ENCODE measurements at regions not wholly inside any gene's neighbourhood (a gene's known extent, or its start where the extent isn't known, plus 50 kb on each side); places are given as distances from the start of the nearest gene placed in this dataset.
"Not testable (repeated sequence)": the region's sequence is repeated elsewhere in the genome, so short reads cannot be mapped to it uniquely, and the experiment has no call there.

GRCh38 chr16:35599429-35600160 is 2140.2 kb downstream of the TP53TG3F start:
- POLR2A ChIA-PET: no interaction called here
- Mint-ChIP-seq H3K9me3 (peaks cover 4% of the 10 kb centered on the region), H3K36me3 (no peaks in the 10 kb centered on the region), H3K4me3 (no peak overlapping the region), H3K27me3 (no peaks in the 10 kb centered on the region), H3K27ac (no peak overlapping the region), H3K4me1 (no peaks in the 10 kb centered on the region)
- ATAC-seq (ENCODE audit: low read depth) (no peak), DNase-seq (no peak)

GRCh38 chr16:35600161-35600555 is 2140.7 kb downstream of the TP53TG3F start:
- H3K9me3 Mint-ChIP-seq; H3K27ac Mint-ChIP-seq; H3K36me3 Mint-ChIP-seq; H3K4me3 Mint-ChIP-seq; H3K4me1 Mint-ChIP-seq; H3K27me3 Mint-ChIP-seq; POLR2A ChIA-PET; ATAC-seq (ENCODE audit: low read depth); DNase-seq: not testable (repeated sequence)

- Mint-ChIP-seq H3K27me3 (no peaks in the 10 kb centered on the region), H3K4me1 (no peaks in the 10 kb centered on the region), H3K9me3 (peaks cover 4% of the 10 kb centered on the region), H3K36me3 (no peaks in the 10 kb centered on the region), H3K27ac (no peak overlapping the region), H3K4me3 (no peak overlapping the region)
- DNase-seq (no peak), ATAC-seq (ENCODE audit: low read depth) (no peak)
- POLR2A ChIA-PET: no interaction called here
Observed at GRCh38 chr16:35602116-35602515, 2142.7 kb downstream of the TP53TG3F start.

- POLR2A ChIA-PET; H3K4me1 Mint-ChIP-seq; ATAC-seq (ENCODE audit: low read depth); H3K36me3 Mint-ChIP-seq; H3K9me3 Mint-ChIP-seq; H3K4me3 Mint-ChIP-seq; H3K27ac Mint-ChIP-seq; DNase-seq; H3K27me3 Mint-ChIP-seq: not testable (repeated sequence)
Observed at GRCh38 chr16:35603371-35603770, 2144.0 kb downstream of the TP53TG3F start.

- ATAC-seq (ENCODE audit: low read depth): no peak
Observed at GRCh38 chr16:35605921-35606320, 2146.5 kb downstream of the TP53TG3F start.

GRCh38 chr16:35614883-35615282 is 2155.5 kb downstream of the TP53TG3F start:
- DNase-seq; H3K4me3 Mint-ChIP-seq; ATAC-seq (ENCODE audit: low read depth); H3K27me3 Mint-ChIP-seq; POLR2A ChIA-PET; H3K27ac Mint-ChIP-seq; H3K36me3 Mint-ChIP-seq; H3K4me1 Mint-ChIP-seq: not testable (repeated sequence)
- H3K9me3 Mint-ChIP-seq: peaks cover 16% of the 10 kb centered on the region

More at GRCh38 chr16:35605921-35606320, 2146.5 kb downstream of the TP53TG3F start:
- H3K4me1 Mint-ChIP-seq: no peaks in the 10 kb centered on the region
- no peak overlapping the region for H3K27ac Mint-ChIP-seq
- no peaks in the 10 kb centered on the region for H3K36me3 Mint-ChIP-seq
- no peak overlapping the region for H3K4me3 Mint-ChIP-seq
- H3K9me3 Mint-ChIP-seq: no peaks in the 10 kb centered on the region
- no peak for DNase-seq
- H3K27me3 Mint-ChIP-seq: no peaks in the 10 kb centered on the region
- POLR2A ChIA-PET: no interaction called here

GRCh38 chr16:35619176-35619575 is 2159.8 kb downstream of the TP53TG3F start:
- H3K36me3 Mint-ChIP-seq; ATAC-seq (ENCODE audit: low read depth); H3K4me1 Mint-ChIP-seq; H3K4me3 Mint-ChIP-seq; DNase-seq; H3K27ac Mint-ChIP-seq; H3K27me3 Mint-ChIP-seq; POLR2A ChIA-PET: not testable (repeated sequence)
- H3K9me3 Mint-ChIP-seq: peaks cover 18% of the 10 kb centered on the region

GRCh38 chr16:35626041-35626440 is 2166.6 kb downstream of the TP53TG3F start:
- no peak overlapping the region for H3K4me3 Mint-ChIP-seq
- peaks cover 5% of the 10 kb centered on the region for H3K9me3 Mint-ChIP-seq
- POLR2A ChIA-PET: no interaction called here
- no peaks in the 10 kb centered on the region for H3K4me1 Mint-ChIP-seq
- ATAC-seq (ENCODE audit: low read depth) (no peak), DNase-seq (no peak)
- H3K36me3 Mint-ChIP-seq: no peaks in the 10 kb centered on the region
- H3K27me3 Mint-ChIP-seq: no peaks in the 10 kb centered on the region
- H3K27ac Mint-ChIP-seq: no peak overlapping the region

GRCh38 chr16:35628976-35629375 is 2169.6 kb downstream of the TP53TG3F start:
- POLR2A ChIA-PET: no interaction called here
- H3K9me3 Mint-ChIP-seq: peaks cover 8% of the 10 kb centered on the region
- H3K4me1 Mint-ChIP-seq: no peaks in the 10 kb centered on the region
- H3K27ac Mint-ChIP-seq: no peak overlapping the region
- H3K27me3 Mint-ChIP-seq: no peaks in the 10 kb centered on the region
- H3K36me3 Mint-ChIP-seq: no peaks in the 10 kb centered on the region
- DNase-seq (no peak), ATAC-seq (ENCODE audit: low read depth) (no peak)
- no peak overlapping the region for H3K4me3 Mint-ChIP-seq

- ATAC-seq (ENCODE audit: low read depth) (no peak), DNase-seq (no peak)
- H3K27ac Mint-ChIP-seq: no peak overlapping the region
- no peak overlapping the region for H3K4me3 Mint-ChIP-seq
- POLR2A ChIA-PET: no interaction called here
- H3K36me3 Mint-ChIP-seq: no peaks in the 10 kb centered on the region
- H3K27me3 Mint-ChIP-seq: no peaks in the 10 kb centered on the region
- peaks cover 8% of the 10 kb centered on the region for H3K9me3 Mint-ChIP-seq
- H3K4me1 Mint-ChIP-seq: no peaks in the 10 kb centered on the region
Observed at GRCh38 chr16:35631261-35631945, 2172.0 kb downstream of the TP53TG3F start.

GRCh38 chr16:35636480-35637230 is 2177.2 kb downstream of the TP53TG3F start:
- POLR2A ChIA-PET: no interaction called here
- H3K9me3 Mint-ChIP-seq: peaks cover 6% of the 10 kb centered on the region
- no peak for DNase-seq
- H3K4me3 Mint-ChIP-seq: no peak overlapping the region
- H3K27ac Mint-ChIP-seq: no peak overlapping the region
- no peaks in the 10 kb centered on the region for H3K27me3 Mint-ChIP-seq
- ATAC-seq (ENCODE audit: low read depth): no peak
- H3K4me1 Mint-ChIP-seq: no peaks in the 10 kb centered on the region
- no peaks in the 10 kb centered on the region for H3K36me3 Mint-ChIP-seq

GRCh38 chr16:35637683-35638082 is 2178.3 kb downstream of the TP53TG3F start:
- DNase-seq: no peak
- Mint-ChIP-seq H3K27me3 (no peaks in the 10 kb centered on the region), H3K4me3 (no peak overlapping the region), H3K27ac (no peak overlapping the region), H3K9me3 (peaks cover 6% of the 10 kb centered on the region), H3K4me1 (no peaks in the 10 kb centered on the region), H3K36me3 (no peaks in the 10 kb centered on the region)
- POLR2A ChIA-PET: no interaction called here
- ATAC-seq (ENCODE audit: low read depth): no peak

GRCh38 chr16:35639233-35640205 is 2180.1 kb downstream of the TP53TG3F start:
- Mint-ChIP-seq H3K27me3 (no peaks in the 10 kb centered on the region), H3K27ac (no peak overlapping the region), H3K36me3 (no peaks in the 10 kb centered on the region), H3K4me3 (no peak overlapping the region), H3K4me1 (no peaks in the 10 kb centered on the region), H3K9me3 (peaks cover 14% of the 10 kb centered on the region)
- POLR2A ChIA-PET: no interaction called here
- ATAC-seq (ENCODE audit: low read depth) (no peak), DNase-seq (no peak)

Data from activated naive CD8-positive, alpha-beta T cell treated with anti-CD3 and anti-CD28 coated beads, Interleukin-2, amount 10 ng/mL, durations not matched to agents 7 days and 5 days (primary cell).